GM18511 (cell line): ENCODE measurements at regions not wholly inside any gene's neighbourhood (a gene's known extent, or its start where the extent isn't known, plus 50 kb on each side); places are given as distances from the start of the nearest gene placed in this dataset.

Experiments
- ATAC-seq: cut with Tn5 transposase; IDR thresholded peaks from one replicate; pipeline ENCODE4 v1.9.1; 2021; ENCODE audit warnings: mild to moderate bottlenecking, moderate library complexity; ENCODE audit not compliant: unreplicated experiment

- no peak for ATAC-seq
Observed at GRCh38 chr14:100381395-100382105, 58.4 kb downstream of the SLC25A47 start.

- no peak for ATAC-seq
Observed at GRCh38 chr14:100382106-100382455, 58.9 kb downstream of the SLC25A47 start.

- peak; percentile 68 for ATAC-seq
Observed at GRCh38 chr14:100383727-100384158, 60.6 kb downstream of the SLC25A47 start.

- no peak for ATAC-seq
Observed at GRCh38 chr14:100384277-100384676, 61.1 kb downstream of the SLC25A47 start.

GRCh38 chr14:100384819-100385813 is 62.0 kb downstream of the SLC25A47 start:
- ATAC-seq: no peak

GRCh38 chr14:100386121-100386520 is 63.0 kb downstream of the SLC25A47 start:
- ATAC-seq: no peak

GRCh38 chr14:100386846-100387245 is 63.7 kb downstream of the SLC25A47 start:
- no peak for ATAC-seq

GRCh38 chr14:100387450-100387849 is 64.3 kb downstream of the SLC25A47 start:
- no peak for ATAC-seq

GRCh38 chr14:100388103-100389054 is 65.2 kb downstream of the SLC25A47 start:
- ATAC-seq: no peak

GRCh38 chr14:100389497-100390104 is 66.5 kb downstream of the SLC25A47 start:
- no peak for ATAC-seq

GRCh38 chr14:100391173-100391572 is 68.0 kb downstream of the SLC25A47 start:
- ATAC-seq: no peak

GRCh38 chr14:100391724-100392123 is 68.6 kb downstream of the SLC25A47 start:
- no peak for ATAC-seq

- ATAC-seq: no peak
Observed at GRCh38 chr14:100392356-100392755, 69.2 kb downstream of the SLC25A47 start.

- no peak for ATAC-seq
Observed at GRCh38 chr14:100393362-100393761, 70.2 kb downstream of the SLC25A47 start.

- no peak for ATAC-seq
Observed at GRCh38 chr14:100393906-100394732, 71.0 kb downstream of the SLC25A47 start.

GRCh38 chr14:100394886-100395672 is 71.9 kb downstream of the SLC25A47 start:
- no peak for ATAC-seq

GRCh38 chr14:100396266-100396795 is 73.2 kb downstream of the SLC25A47 start:
- ATAC-seq: no peak

GRCh38 chr14:100397005-100397404 is 73.9 kb downstream of the SLC25A47 start:
- no peak for ATAC-seq
